IgD-negative memory B cell (primary cell): ENCODE measurements at regions not wholly inside any gene's neighbourhood (a gene's known extent, or its start where the extent isn't known, plus 50 kb on each side); places are given as distances from the start of the nearest gene placed in this dataset.

ENCODE experiments used
- H3K27ac Mint-ChIP-seq, 3 donors: one replicate each; pipeline ENCODE4 v1.8.0; 2020 to 2022; ENCODE audit warnings: mild to moderate bottlenecking in 3 of 3, mixed read lengths in 3 of 3, moderate library complexity in 1 of 3
- H3K27me3 Mint-ChIP-seq: one replicate; pipeline ENCODE4 v1.8.0; 2021; ENCODE audit warnings: mixed read lengths
- H3K36me3 Mint-ChIP-seq: one replicate; pipeline ENCODE4 v1.8.0; 2020; ENCODE audit warnings: mild to moderate bottlenecking, mixed read lengths
- H3K4me1 Mint-ChIP-seq, 3 donors: one replicate each; pipeline ENCODE4 v1.8.0; 2020 to 2022; ENCODE audit warnings: mixed read lengths in 3 of 3, mild to moderate bottlenecking in 1 of 3
- H3K4me3 Mint-ChIP-seq, 4 donors: one replicate each; pipeline ENCODE4 v1.8.0; 2020 to 2022; ENCODE audit warnings: mild to moderate bottlenecking in 4 of 4, mixed read lengths in 4 of 4, moderate library complexity in 3 of 4
- H3K9me3 Mint-ChIP-seq, 3 donors: one replicate each; pipeline ENCODE4 v1.8.0; 2020 to 2021; ENCODE audit warnings: mixed read lengths in 3 of 3, mild to moderate bottlenecking in 1 of 3

- Mint-ChIP-seq H3K27me3 (peaks cover 4% of the 10 kb centered on the region), H3K4me3 (no peak overlapping the region), H3K27ac (no peak overlapping the region), H3K4me1 (no peaks in the 10 kb centered on the region), H3K36me3 (no peaks in the 10 kb centered on the region), H3K9me3 (peaks cover 0 to 2% (median 0%) of the 10 kb centered on the region in 3 donors)
Observed at GRCh38 chr1:209531549-209531948, 52.0 kb upstream of the CAMK1G start.
